ENCODE measurements at regions not wholly inside any gene's neighbourhood (a gene's known extent, or its start where the extent isn't known, plus 50 kb on each side); places are given as distances from the start of the nearest gene placed in this dataset.

- TF ChIP-seq, protein P1, sequence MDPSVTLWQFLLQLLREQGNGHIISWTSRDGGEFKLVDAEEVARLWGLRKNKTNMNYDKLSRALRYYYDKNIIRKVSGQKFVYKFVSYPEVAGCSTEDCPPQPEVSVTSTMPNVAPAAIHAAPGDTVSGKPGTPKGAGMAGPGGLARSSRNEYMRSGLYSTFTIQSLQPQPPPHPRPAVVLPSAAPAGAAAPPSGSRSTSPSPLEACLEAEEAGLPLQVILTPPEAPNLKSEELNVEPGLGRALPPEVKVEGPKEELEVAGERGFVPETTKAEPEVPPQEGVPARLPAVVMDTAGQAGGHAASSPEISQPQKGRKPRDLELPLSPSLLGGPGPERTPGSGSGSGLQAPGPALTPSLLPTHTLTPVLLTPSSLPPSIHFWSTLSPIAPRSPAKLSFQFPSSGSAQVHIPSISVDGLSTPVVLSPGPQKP (IDR thresholded peaks at IDR 0.05; ENCODE audit: low read depth, low read length), result no peak
- TF ChIP-seq POLR2AphosphoS2 (conservative IDR thresholded peaks at IDR 0.05; ENCODE audit: low read length) (no peak), MAZ (IDR thresholded peaks at IDR 0.05; ENCODE audit: borderline replicate concordance, low read depth, low read length) (no peak), PHF8 (IDR thresholded peaks at IDR 0.05; ENCODE audit: borderline replicate concordance, low read depth) (no peak), MAX (IDR thresholded peaks at IDR 0.05) (no peak), CHD2 (IDR thresholded peaks at IDR 0.05; ENCODE audit: low read length, partially characterized antibody) (no peak), FOSB (CRISPR knock-in tag; IDR thresholded peaks at IDR 0.05) (no peak), FOXS1 (CRISPR knock-in tag; IDR thresholded peaks at IDR 0.05) (no peak), JUN (IDR thresholded peaks at IDR 0.05) (no peak)
These were observed 637.6 kb downstream of the TDRD15 start (continued) for GRCh38 chr2:21761361-21761760.

DNA sequence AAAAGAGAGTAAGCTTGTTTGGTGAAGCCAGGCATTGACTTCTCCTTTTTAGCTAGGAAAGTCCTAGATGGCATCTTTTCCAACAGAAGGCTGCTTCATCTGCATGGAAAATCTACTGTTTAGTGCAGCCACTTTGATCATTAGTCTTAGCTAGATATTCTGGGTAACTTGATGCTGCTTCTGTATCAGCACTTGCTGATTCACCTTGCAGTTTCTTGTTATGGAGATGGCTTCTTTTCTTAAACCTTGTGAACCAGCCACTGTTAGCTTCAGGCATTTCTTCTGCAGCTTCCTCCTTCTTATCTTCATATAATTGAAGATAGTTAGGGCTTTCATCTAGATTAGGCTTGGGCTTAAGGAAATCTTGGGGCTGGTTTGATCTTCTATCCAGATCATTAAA, 639.7 kb downstream of the TDRD15 start:
- no peak for FAIRE-seq
- Histone ChIP-seq H3K4me1 (no peaks in the 10 kb centered on the region), H3K9me3 (peaks cover 6% of the 10 kb centered on the region; the same call in 1 of the 3 replicates), H3K27ac (no peak overlapping the region), H3K4me2 (no peak overlapping the region), H3K4me3 (no peak overlapping the region)
- ChIA-PET POLR2A (no interaction called here), CTCF (no interaction called here)
- ATAC-seq, result no peak
- TF ChIP-seq BHLHE40 (IDR thresholded peaks at IDR 0.05; ENCODE audit: low read depth, low read length) (no peak), KDM1A (IDR thresholded peaks at IDR 0.05; ENCODE audit: low read depth) (no peak), EP300 (IDR thresholded peaks at IDR 0.05) (no peak), ESRRA (IDR thresholded peaks at IDR 0.05; ENCODE audit: borderline replicate concordance, low read length) (no peak), RAD21 (conservative IDR thresholded peaks at IDR 0.05 in 1 of 2, IDR thresholded peaks at IDR 0.05 in 1 of 2) (no peak), BCL3 (IDR thresholded peaks at IDR 0.05) (no peak), EHF (CRISPR knock-in tag; IDR thresholded peaks at IDR 0.05) (no peak), MYC (IDR thresholded peaks at IDR 0.05; ENCODE audit: borderline replicate concordance, low read length) (no peak), CBX8 (IDR thresholded peaks at IDR 0.05) (no peak), MAZ (IDR thresholded peaks at IDR 0.05; ENCODE audit: borderline replicate concordance, low read depth, low read length) (no peak), RARB (CRISPR knock-in tag; IDR thresholded peaks at IDR 0.05) (no peak), KDM5A (IDR thresholded peaks at IDR 0.05) (no peak), EHMT2 (IDR thresholded peaks at IDR 0.05; ENCODE audit: low read depth) (no peak), TP53 (CRISPR knock-in tag; IDR thresholded peaks at IDR 0.05) (no peak), NR3C1 (IDR thresholded peaks at IDR 0.05) (no peak), MAFK (IDR thresholded peaks at IDR 0.05; ENCODE audit: partially characterized antibody) (no peak)
- TF ChIP-seq, protein P2, sequence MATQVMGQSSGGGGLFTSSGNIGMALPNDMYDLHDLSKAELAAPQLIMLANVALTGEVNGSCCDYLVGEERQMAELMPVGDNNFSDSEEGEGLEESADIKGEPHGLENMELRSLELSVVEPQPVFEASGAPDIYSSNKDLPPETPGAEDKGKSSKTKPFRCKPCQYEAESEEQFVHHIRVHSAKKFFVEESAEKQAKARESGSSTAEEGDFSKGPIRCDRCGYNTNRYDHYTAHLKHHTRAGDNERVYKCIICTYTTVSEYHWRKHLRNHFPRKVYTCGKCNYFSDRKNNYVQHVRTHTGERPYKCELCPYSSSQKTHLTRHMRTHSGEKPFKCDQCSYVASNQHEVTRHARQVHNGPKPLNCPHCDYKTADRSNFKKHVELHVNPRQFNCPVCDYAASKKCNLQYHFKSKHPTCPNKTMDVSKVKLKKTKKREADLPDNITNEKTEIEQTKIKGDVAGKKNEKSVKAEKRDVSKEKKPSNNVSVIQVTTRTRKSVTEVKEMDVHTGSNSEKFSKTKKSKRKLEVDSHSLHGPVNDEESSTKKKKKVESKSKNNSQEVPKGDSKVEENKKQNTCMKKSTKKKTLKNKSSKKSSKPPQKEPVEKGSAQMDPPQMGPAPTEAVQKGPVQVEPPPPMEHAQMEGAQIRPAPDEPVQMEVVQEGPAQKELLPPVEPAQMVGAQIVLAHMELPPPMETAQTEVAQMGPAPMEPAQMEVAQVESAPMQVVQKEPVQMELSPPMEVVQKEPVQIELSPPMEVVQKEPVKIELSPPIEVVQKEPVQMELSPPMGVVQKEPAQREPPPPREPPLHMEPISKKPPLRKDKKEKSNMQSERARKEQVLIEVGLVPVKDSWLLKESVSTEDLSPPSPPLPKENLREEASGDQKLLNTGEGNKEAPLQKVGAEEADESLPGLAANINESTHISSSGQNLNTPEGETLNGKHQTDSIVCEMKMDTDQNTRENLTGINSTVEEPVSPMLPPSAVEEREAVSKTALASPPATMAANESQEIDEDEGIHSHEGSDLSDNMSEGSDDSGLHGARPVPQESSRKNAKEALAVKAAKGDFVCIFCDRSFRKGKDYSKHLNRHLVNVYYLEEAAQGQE (IDR thresholded peaks at IDR 0.05), result no peak
- TF ChIP-seq, protein P3, sequence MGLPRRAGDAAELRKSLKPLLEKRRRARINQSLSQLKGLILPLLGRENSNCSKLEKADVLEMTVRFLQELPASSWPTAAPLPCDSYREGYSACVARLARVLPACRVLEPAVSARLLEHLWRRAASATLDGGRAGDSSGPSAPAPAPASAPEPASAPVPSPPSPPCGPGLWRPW (IDR thresholded peaks at IDR 0.05), result no peak
- TF ChIP-seq, protein P1 (IDR thresholded peaks at IDR 0.05; ENCODE audit: low read depth, low read length), result no peak
- no peak for DNase-seq (ENCODE audit: low read depth in 1 of 2, low spot score in 1 of 2)
